GM20000 (cell line): ENCODE measurements at regions not wholly inside any gene's neighbourhood (a gene's known extent, or its start where the extent isn't known, plus 50 kb on each side); places are given as distances from the start of the nearest gene placed in this dataset.

Experiments
- DNase-seq: peaks from one replicate; pipeline ENCODE4 v3.0.0; 2012; ENCODE audit warnings: low spot score
- TF ChIP-seq, protein P1 (sequence below): IDR thresholded peaks from 2 replicates; pipeline ENCODE4 v1.5.1; 2012; ENCODE audit warnings: mild to moderate bottlenecking, control low read depth; ENCODE audit errors: extremely low read depth, missing control alignments

GRCh38 chr11:10984742-10985141, 126.9 kb upstream of the ZBED5 start:
- DNase-seq = no peak
- TF ChIP-seq, protein P1, sequence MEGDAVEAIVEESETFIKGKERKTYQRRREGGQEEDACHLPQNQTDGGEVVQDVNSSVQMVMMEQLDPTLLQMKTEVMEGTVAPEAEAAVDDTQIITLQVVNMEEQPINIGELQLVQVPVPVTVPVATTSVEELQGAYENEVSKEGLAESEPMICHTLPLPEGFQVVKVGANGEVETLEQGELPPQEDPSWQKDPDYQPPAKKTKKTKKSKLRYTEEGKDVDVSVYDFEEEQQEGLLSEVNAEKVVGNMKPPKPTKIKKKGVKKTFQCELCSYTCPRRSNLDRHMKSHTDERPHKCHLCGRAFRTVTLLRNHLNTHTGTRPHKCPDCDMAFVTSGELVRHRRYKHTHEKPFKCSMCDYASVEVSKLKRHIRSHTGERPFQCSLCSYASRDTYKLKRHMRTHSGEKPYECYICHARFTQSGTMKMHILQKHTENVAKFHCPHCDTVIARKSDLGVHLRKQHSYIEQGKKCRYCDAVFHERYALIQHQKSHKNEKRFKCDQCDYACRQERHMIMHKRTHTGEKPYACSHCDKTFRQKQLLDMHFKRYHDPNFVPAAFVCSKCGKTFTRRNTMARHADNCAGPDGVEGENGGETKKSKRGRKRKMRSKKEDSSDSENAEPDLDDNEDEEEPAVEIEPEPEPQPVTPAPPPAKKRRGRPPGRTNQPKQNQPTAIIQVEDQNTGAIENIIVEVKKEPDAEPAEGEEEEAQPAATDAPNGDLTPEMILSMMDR = no peak

GRCh38 chr11:10984250-10984649, 126.4 kb upstream of the ZBED5 start:
- TF ChIP-seq, protein P1 = no peak
- DNase-seq = no peak

GRCh38 chr11:10982704-10983510, 125.1 kb upstream of the ZBED5 start:
- TF ChIP-seq, protein P1 = no peak
- no peak for DNase-seq

DNA sequence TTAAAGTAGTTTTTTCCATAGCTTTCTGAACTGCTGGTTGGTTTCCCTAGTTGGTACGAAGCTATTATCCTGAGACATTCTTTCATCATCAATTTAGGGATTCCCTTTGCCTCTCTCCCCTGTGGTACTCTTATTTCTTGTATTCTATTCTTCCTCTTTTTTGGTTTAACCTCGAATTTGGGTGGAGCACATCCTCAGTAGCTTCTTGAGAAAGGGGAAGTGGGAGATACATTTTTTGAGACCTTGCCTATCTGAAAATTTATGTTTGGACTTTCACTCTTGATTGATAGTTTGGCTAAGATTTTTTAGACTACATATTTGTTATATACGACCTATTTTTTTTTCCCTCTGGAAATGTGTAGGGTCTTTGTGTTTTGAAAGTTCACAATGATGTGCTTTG, 121.7 kb upstream of the ZBED5 start:
- TF ChIP-seq, protein P1 = no peak
- DNase-seq = no peak

DNA sequence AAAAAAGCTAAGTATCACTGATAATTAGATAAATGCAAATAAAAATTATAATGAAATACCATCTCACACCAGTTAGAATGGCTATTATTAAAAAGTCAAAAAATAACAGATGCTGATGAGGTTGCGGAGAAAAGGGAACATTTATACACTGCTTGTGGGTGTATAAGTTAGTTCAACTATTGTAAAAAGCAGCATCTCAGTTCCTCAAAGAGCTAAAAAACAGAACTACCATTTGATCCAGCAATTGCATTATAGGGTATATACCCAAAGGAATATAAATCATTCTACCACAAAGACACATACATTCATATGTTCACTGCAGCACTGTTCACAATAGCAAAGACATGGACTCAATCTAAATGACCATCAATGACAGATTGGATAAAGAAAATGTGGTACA, 120.3 kb upstream of the ZBED5 start:
- TF ChIP-seq, protein P1 = no peak
- no peak for DNase-seq

GRCh38 chr11:10975287-10975721, 117.5 kb upstream of the ZBED5 start:
- DNase-seq = no peak
- TF ChIP-seq, protein P1 = no peak

DNA sequence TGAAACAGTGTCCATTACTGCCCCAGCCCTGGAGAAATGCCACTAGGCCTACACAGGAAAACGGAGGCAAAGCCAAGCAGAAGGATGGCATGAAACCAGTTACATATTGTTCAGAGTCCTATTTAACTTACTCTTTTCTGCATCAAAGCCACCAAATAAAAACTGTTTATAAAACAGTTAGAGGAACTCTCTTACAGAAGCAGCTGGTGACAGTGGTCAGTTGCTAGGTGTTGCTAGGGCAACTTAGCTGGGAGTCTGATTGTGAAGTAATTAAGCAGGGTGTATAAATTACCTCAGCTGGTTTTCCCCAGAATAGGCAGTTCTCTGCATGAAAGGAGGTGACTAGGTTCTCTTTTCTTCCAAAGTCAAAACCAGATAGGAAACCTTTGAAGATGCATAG, 115.6 kb upstream of the ZBED5 start:
- TF ChIP-seq, protein P1 = no peak
- no peak for DNase-seq
